Psoas muscle (tissue), 7 donors: ENCODE measurements at regions not wholly inside any gene's neighbourhood (a gene's known extent, or its start where the extent isn't known, plus 50 kb on each side); places are given as distances from the start of the nearest gene placed in this dataset.
"Not testable (repeated sequence)": the region's sequence is repeated elsewhere in the genome, so short reads cannot be mapped to it uniquely, and the experiment has no call there.

Experiments
- ATAC-seq, 4 donors: fragments of 200-7000 bp; cut with Tn5 transposase; one replicate each; pipeline ENCODE4 v1.9.1; 2020; ENCODE audit warnings: moderate library complexity in 3 of 4, mild to moderate bottlenecking in 2 of 4
- DNase-seq, 2 donors: peaks; one replicate each; pipeline ENCODE4 v3.0.0-alpha.2; 2020
- H3K27ac ChIP-seq: fragments of 200-600 bp; one replicate; pipeline ENCODE4 v1.8.0; 2022
- H3K27me3 ChIP-seq, 3 donors: fragments of 200-600 bp in 1 of 3; one replicate each; pipeline versions ENCODE4 v1.6.1 to v1.8.0; 2013 to 2022; ENCODE audit warnings: low read length in 2 of 3, mild to moderate bottlenecking in 2 of 3, moderate library complexity in 1 of 3; ENCODE audit not compliant: insufficient read depth in 3 of 3
- H3K36me3 ChIP-seq, 2 donors: fragments of 200-600 bp in 1 of 2; one replicate each; pipeline versions ENCODE4 v1.6.1 to v1.8.0; 2013 to 2022; ENCODE audit warnings: low read depth in 1 of 2, mild to moderate bottlenecking in 1 of 2, moderate library complexity in 1 of 2; ENCODE audit not compliant: insufficient read depth in 1 of 2
- H3K4me1 ChIP-seq: fragments of 200-600 bp; one replicate; pipeline ENCODE4 v1.8.0; 2022
- H3K4me3 ChIP-seq: fragments of 200-600 bp; one replicate; pipeline ENCODE4 v1.8.0; 2022; ENCODE audit warnings: mild to moderate bottlenecking
- H3K9me3 ChIP-seq: fragments of 200-600 bp; one replicate; pipeline ENCODE4 v1.8.0; 2022
- CTCF ChIP-seq: fragments of 200-600 bp; IDR thresholded peaks from one replicate; pipeline ENCODE4 v1.8.0; 2022; ENCODE audit warnings: antibody characterized with exemption
- WGBS, 3 donors: extraction: QIAGEN DNeasy Blood & Tissue Kit; methylation state at CpG; one replicate each; pipeline versions ENCODE4 v1.1.6 to v1.1.7; 2013; 5-methylcytosine and 5-hydroxymethylcytosine counted together
- intact Hi-C, 2 donors: fragments of 100-400 bp; cut with DNase I; formaldehyde crosslinking; loops; one replicate each; pipeline versions ENCODE4 v1.11.0 to v1.14.2; 2022
- donor health status: healthy with polysubstance abuse.
- donor health status: DM: no; HTN: no; CAD: no; lungs with moderate emphysema.
- donor health status: Bipolar disorder and iron deficiency.
- donor health status: healthy.
- donor health status: DM: yes; HTN: yes; CAD: no.
- donor health status: DM: no; HTN: no; CAD: no.
- donor health status: DM: yes; HTN: yes; CAD: no.

- Histone ChIP-seq H3K9me3 (no peaks in the 10 kb centered on the region), H3K27me3 (peaks cover 0 to 3% (median 0%) of the 10 kb centered on the region in 3 donors), H3K4me3 (no peak overlapping the region), H3K27ac (no peak overlapping the region), H3K4me1 (no peaks in the 10 kb centered on the region), H3K36me3 (no peaks in the 10 kb centered on the region)
- no peak for TF ChIP-seq CTCF
- DNase-seq (no peak), ATAC-seq (no peak)
- intact Hi-C loops, result no loop called here
- WGBS, 3 donors, result 50 to 60% (median 51%) methylated on average over 30 of the region's 30 CpGs
Measured at GRCh38 chr6:27049863-27050781, 197.4 kb upstream of the PRSS16 start.

GRCh38 chr6:27052082-27052730 is 195.3 kb upstream of the PRSS16 start:
- H3K27me3 ChIP-seq, H3K4me1 ChIP-seq, ATAC-seq, H3K4me3 ChIP-seq, H3K36me3 ChIP-seq, H3K9me3 ChIP-seq, DNase-seq, intact Hi-C loops, H3K27ac ChIP-seq: not testable (repeated sequence)
- 82 to 87% (median 87%) methylated on average over 10 of the region's 10 CpGs for WGBS, 3 donors

- H3K4me3 ChIP-seq, result no peak overlapping the region
- H3K27me3 ChIP-seq, result peaks cover 0 to 3% (median 0%) of the 10 kb centered on the region in 3 donors
- TF ChIP-seq CTCF, result no peak
- H3K9me3 ChIP-seq, result no peaks in the 10 kb centered on the region
- no peaks in the 10 kb centered on the region for H3K36me3 ChIP-seq
- 90 to 94% (median 94%) methylated on average over 5 of the region's 5 CpGs for WGBS, 3 donors
- ATAC-seq (no peak), DNase-seq (no peak)
- H3K4me1 ChIP-seq, result no peaks in the 10 kb centered on the region
- H3K27ac ChIP-seq, result no peak overlapping the region
- intact Hi-C loops, result no loop called here
Measured at GRCh38 chr6:27052731-27053082, 194.8 kb upstream of the PRSS16 start.

GRCh38 chr6:27053738-27054137 is 193.8 kb upstream of the PRSS16 start:
- ATAC-seq (no peak), DNase-seq (no peak)
- H3K27me3 ChIP-seq, result peaks cover 0 to 3% (median 0%) of the 10 kb centered on the region in 3 donors
- H3K36me3 ChIP-seq, result no peaks in the 10 kb centered on the region
- no peak for TF ChIP-seq CTCF
- no peak overlapping the region for H3K27ac ChIP-seq
- no peaks in the 10 kb centered on the region for H3K9me3 ChIP-seq
- no peak overlapping the region for H3K4me3 ChIP-seq
- no peaks in the 10 kb centered on the region for H3K4me1 ChIP-seq
- intact Hi-C loops, result no loop called here

GRCh38 chr6:27056615-27057014 is 190.9 kb upstream of the PRSS16 start:
- Histone ChIP-seq H3K27ac (no peak overlapping the region), H3K4me3 (no peak overlapping the region), H3K9me3 (no peaks in the 10 kb centered on the region), H3K4me1 (no peaks in the 10 kb centered on the region), H3K27me3 (peaks cover 0 to 3% (median 0%) of the 10 kb centered on the region in 3 donors), H3K36me3 (no peaks in the 10 kb centered on the region)
- ATAC-seq (no peak), DNase-seq (no peak)
- no peak for TF ChIP-seq CTCF
- intact Hi-C loops, result no loop called here
- 88 to 95% (median 88%) methylated on average over 1 of the region's 1 CpG for WGBS, 3 donors
